ENCODE measurements at regions not wholly inside any gene's neighbourhood (a gene's known extent, or its start where the extent isn't known, plus 50 kb on each side); places are given as distances from the start of the nearest gene placed in this dataset.
A peak's percentile ranks its signal among the peaks of the same experiment; 100 is the strongest.

DNA sequence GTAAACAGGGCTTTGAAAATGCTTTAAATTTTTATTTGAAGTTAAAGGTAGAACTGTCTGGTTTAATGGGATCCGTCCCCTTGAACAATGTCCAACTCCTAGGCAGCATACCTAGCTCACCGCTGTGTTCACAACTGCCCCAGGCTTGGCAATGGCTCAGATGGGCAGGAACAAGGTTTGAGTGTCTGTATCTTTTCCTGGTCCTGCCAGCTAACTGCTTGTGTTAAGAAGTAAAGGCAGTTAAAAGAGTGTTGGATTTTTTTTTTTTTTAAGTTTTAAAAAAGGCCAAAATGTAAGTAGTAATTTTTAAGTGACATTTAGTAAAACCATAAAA lies 66.7 kb upstream of the FNDC3A start:
- Histone ChIP-seq H3F3A (replicated peaks; ENCODE audit: low read depth) (no peaks in the 10 kb centered on the region), H4K20me1 (replicated peaks; ENCODE audit: insufficient read depth) (no peaks in the 10 kb centered on the region), H3K4me2 (no peak overlapping the region), H3K79me2 (replicated peaks; ENCODE audit: insufficient read depth) (no peaks in the 10 kb centered on the region), H2AFZ (peak overlapping the region; percentile 90), H3K36me3 (ENCODE audit: insufficient read depth) (no peaks in the 10 kb centered on the region), H3K27ac (ENCODE audit: low read depth) (no peak overlapping the region), H3K9me2 (ENCODE audit: insufficient read depth) (peaks cover 18% of the 10 kb centered on the region), H3K4me3 (no peak overlapping the region), H3K27me3 (ENCODE audit: insufficient read depth) (no peaks in the 10 kb centered on the region), H3K4me1 (ENCODE audit: insufficient read depth) (peaks cover 5% of the 10 kb centered on the region; the same call in 1 of the 2 replicates)
- TF ChIP-seq EZH2 (IDR thresholded peaks at IDR 0.05; ENCODE audit: low read depth, unreplicated experiment) = no peak
- no peak for TF ChIP-seq CREB1 (CRISPR knock-in tag; IDR thresholded peaks at IDR 0.05; ENCODE audit: low read depth)
- no peak for TF ChIP-seq ZNF114 (CRISPR knock-in tag; IDR thresholded peaks at IDR 0.05)
- TF ChIP-seq EZH2phosphoT487 (IDR thresholded peaks at IDR 0.05; ENCODE audit: unreplicated experiment) = no peak
- no peak for TF ChIP-seq NANOG (IDR thresholded peaks at IDR 0.05; ENCODE audit: borderline replicate concordance)
- TF ChIP-seq ZNF331 (CRISPR knock-in tag; IDR thresholded peaks at IDR 0.05; ENCODE audit: low read depth) = no peak
- TF ChIP-seq JUNB (IDR thresholded peaks at IDR 0.05; ENCODE audit: unreplicated experiment) = no peak
- TF ChIP-seq, protein P1, sequence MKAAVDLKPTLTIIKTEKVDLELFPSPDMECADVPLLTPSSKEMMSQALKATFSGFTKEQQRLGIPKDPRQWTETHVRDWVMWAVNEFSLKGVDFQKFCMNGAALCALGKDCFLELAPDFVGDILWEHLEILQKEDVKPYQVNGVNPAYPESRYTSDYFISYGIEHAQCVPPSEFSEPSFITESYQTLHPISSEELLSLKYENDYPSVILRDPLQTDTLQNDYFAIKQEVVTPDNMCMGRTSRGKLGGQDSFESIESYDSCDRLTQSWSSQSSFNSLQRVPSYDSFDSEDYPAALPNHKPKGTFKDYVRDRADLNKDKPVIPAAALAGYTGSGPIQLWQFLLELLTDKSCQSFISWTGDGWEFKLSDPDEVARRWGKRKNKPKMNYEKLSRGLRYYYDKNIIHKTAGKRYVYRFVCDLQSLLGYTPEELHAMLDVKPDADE (IDR thresholded peaks at IDR 0.05) = no peak
- TF ChIP-seq STAT1 (IDR thresholded peaks at IDR 0.05; ENCODE audit: unreplicated experiment) = no peak
- TF ChIP-seq ZNF462 (CRISPR knock-in tag; IDR thresholded peaks at IDR 0.05) = no peak
- no peak for TF ChIP-seq POLR2AphosphoS5 (IDR thresholded peaks at IDR 0.05; ENCODE audit: low read depth)
- TF ChIP-seq REST (IDR thresholded peaks at IDR 0.05; ENCODE audit: unreplicated experiment) = no peak
- no peak overlapping the region for H3K27ac Mint-ChIP-seq
- H3K4me1 Mint-ChIP-seq = peaks cover 13% of the 10 kb centered on the region; the same call in 2 of the 3 replicates
- no peaks in the 10 kb centered on the region for H3K36me3 Mint-ChIP-seq (ENCODE audit: low read depth)
- no peak for DNase-seq (ENCODE audit: low spot score)
- no peaks in the 10 kb centered on the region for H3K9me3 Mint-ChIP-seq
- no peak for ATAC-seq
- H3K27me3 Mint-ChIP-seq (ENCODE audit: insufficient read depth, low read depth, poor library complexity) = no peaks in the 10 kb centered on the region
- H3K4me3 Mint-ChIP-seq = no peak overlapping the region
